SK-N-SH (cell line): ENCODE measurements at regions not wholly inside any gene's neighbourhood (a gene's known extent, or its start where the extent isn't known, plus 50 kb on each side); places are given as distances from the start of the nearest gene placed in this dataset.

ENCODE experiments used
- CHD2 ChIP-seq: fragments of 150-350 bp; IDR thresholded peaks from 2 replicates; pipeline ENCODE4 v1.6.1; 2018; ENCODE audit warnings: low read length; ENCODE audit not compliant: partially characterized antibody
- CTCF ChIP-seq: fragments of 200-600 bp; sonication (generic); IDR thresholded peaks from 2 replicates; pipeline ENCODE4 v1.6.1; 2017; ENCODE audit warnings: antibody characterized with exemption, mild to moderate bottlenecking, moderate library complexity
- EZH2phosphoT487 ChIP-seq: fragments of 200-600 bp; sonication (generic); IDR thresholded peaks from 2 replicates; pipeline ENCODE4 v1.6.1; 2017; ENCODE audit warnings: low read depth, mixed run types, mild to moderate bottlenecking, antibody characterized with exemption, moderate library complexity, borderline replicate concordance
- IRF3 ChIP-seq: fragments of 150-350 bp; IDR thresholded peaks from 2 replicates; pipeline ENCODE4 v1.6.1; 2016; ENCODE audit warnings: mild to moderate bottlenecking, low read depth, low read length
- MEF2A ChIP-seq: IDR thresholded peaks from 2 replicates; pipeline ENCODE4 v1.4.0; 2012; ENCODE audit warnings: low read depth, borderline replicate concordance
- PBX3 ChIP-seq: IDR thresholded peaks from 2 replicates; pipeline ENCODE4; 2012
- POLR2AphosphoS5 ChIP-seq: IDR thresholded peaks from 2 replicates; pipeline ENCODE4 v1.6.1; 2012; ENCODE audit warnings: low read depth, low read length
- REST ChIP-seq: IDR thresholded peaks from 2 replicates; pipeline ENCODE4 v1.6.1; 2012; ENCODE audit warnings: mild to moderate bottlenecking, low read depth, low read length, moderate library complexity
- SIN3A ChIP-seq: IDR thresholded peaks from 2 replicates; pipeline ENCODE4 v1.6.1; 2012; ENCODE audit warnings: low read depth, mild to moderate bottlenecking, low read length, moderate library complexity, borderline replicate concordance
- TAF1 ChIP-seq: IDR thresholded peaks from 2 replicates; pipeline ENCODE4 v1.6.1; 2012; ENCODE audit warnings: low read depth, mild to moderate bottlenecking, low read length, moderate library complexity, borderline replicate concordance
- TCF12 ChIP-seq: IDR thresholded peaks from 2 replicates; pipeline ENCODE4 v1.4.0; 2012
- USF2 ChIP-seq: fragments of 150-350 bp; IDR thresholded peaks from 2 replicates; pipeline ENCODE4 v1.6.1; 2017; ENCODE audit warnings: antibody characterized with exemption, low read length, low read depth, borderline replicate concordance

GRCh38 chr18:29873211-29873610, 1169.3 kb downstream of the DSC3 start:
- TF ChIP-seq CTCF = no peak
- TF ChIP-seq MEF2A = no peak
- no peak for TF ChIP-seq IRF3
- TF ChIP-seq PBX3 = no peak
- TF ChIP-seq TAF1 = no peak
- TF ChIP-seq POLR2AphosphoS5 = no peak
- TF ChIP-seq TCF12 = no peak
- no peak for TF ChIP-seq SIN3A
- TF ChIP-seq USF2 = no peak
- no peak for TF ChIP-seq EZH2phosphoT487
- no peak for TF ChIP-seq CHD2
- TF ChIP-seq REST = no peak
